Ishikawa (cell line): ENCODE measurements at regions not wholly inside any gene's neighbourhood (a gene's known extent, or its start where the extent isn't known, plus 50 kb on each side); places are given as distances from the start of the nearest gene placed in this dataset.
A peak's percentile ranks its signal among the peaks of the same experiment; 100 is the strongest.

Source experiments
- CEBPB ChIP-seq: IDR thresholded peaks from 2 replicates; pipeline ENCODE4 v1.6.1; 2012
- CREB1 ChIP-seq: IDR thresholded peaks from 2 replicates; pipeline ENCODE4 v1.6.1; 2012; ENCODE audit warnings: low read depth
- EGR1 ChIP-seq: IDR thresholded peaks from 2 replicates; pipeline ENCODE4 v1.6.1; 2012
- EP300 ChIP-seq: IDR thresholded peaks from 2 replicates; pipeline ENCODE4 v1.6.1; 2012; ENCODE audit warnings: borderline replicate concordance
- FOXM1 ChIP-seq: IDR thresholded peaks from 2 replicates; pipeline ENCODE4 v1.6.1; 2012; ENCODE audit warnings: low read depth, borderline replicate concordance
- MAX ChIP-seq: IDR thresholded peaks from 2 replicates; pipeline ENCODE4 v1.6.1; 2012
- NFIC ChIP-seq: IDR thresholded peaks from 2 replicates; pipeline ENCODE4 v1.6.1; 2012
- RAD21 ChIP-seq: IDR thresholded peaks from 2 replicates; pipeline ENCODE4 v1.6.1; 2012; ENCODE audit warnings: low read depth
- REST ChIP-seq: IDR thresholded peaks from 2 replicates; pipeline ENCODE4 v1.6.1; 2012; ENCODE audit warnings: low read depth, mild to moderate bottlenecking
- TAF1 ChIP-seq: IDR thresholded peaks from 2 replicates; pipeline ENCODE4 v1.6.1; 2012; ENCODE audit warnings: low read depth, mild to moderate bottlenecking
- TCF12 ChIP-seq: IDR thresholded peaks from 2 replicates; pipeline ENCODE4 v1.6.1; 2012; ENCODE audit warnings: low read depth
- TEAD4 ChIP-seq: IDR thresholded peaks from 2 replicates; pipeline ENCODE4 v1.6.1; 2012
- YY1 ChIP-seq: IDR thresholded peaks from 2 replicates; pipeline ENCODE4 v1.6.1; 2012; ENCODE audit warnings: low read depth
- ZBTB7A ChIP-seq: IDR thresholded peaks from 2 replicates; pipeline ENCODE4 v1.6.1; 2012; ENCODE audit warnings: low read depth
- TF ChIP-seq, protein P1 (sequence below): IDR thresholded peaks from 2 replicates; pipeline ENCODE4 v1.6.1; 2012

DNA sequence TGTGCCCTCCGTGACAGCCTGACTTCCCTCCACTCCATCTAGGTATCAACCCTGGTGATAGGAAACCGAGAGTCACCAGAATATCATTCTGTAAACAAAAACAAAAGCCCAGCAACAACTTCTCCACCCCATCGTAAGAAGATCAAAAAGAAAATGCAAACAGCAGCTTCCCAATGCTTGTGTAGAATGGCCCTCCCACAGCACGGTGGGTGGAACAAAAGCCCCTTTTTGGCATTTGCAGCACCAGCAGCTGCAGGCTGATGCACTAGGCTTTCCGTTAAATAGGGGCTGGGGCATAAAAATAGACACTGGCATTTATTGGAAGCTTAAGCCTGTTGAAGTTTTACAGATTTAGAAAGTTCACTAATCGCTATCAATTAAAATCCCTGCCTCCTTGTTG is 513.0 kb downstream of the GALR1 start:
- no peak for TF ChIP-seq ZBTB7A
- no peak for TF ChIP-seq TAF1
- no peak for TF ChIP-seq EGR1
- TF ChIP-seq FOXM1 = no peak
- TF ChIP-seq, protein P1, sequence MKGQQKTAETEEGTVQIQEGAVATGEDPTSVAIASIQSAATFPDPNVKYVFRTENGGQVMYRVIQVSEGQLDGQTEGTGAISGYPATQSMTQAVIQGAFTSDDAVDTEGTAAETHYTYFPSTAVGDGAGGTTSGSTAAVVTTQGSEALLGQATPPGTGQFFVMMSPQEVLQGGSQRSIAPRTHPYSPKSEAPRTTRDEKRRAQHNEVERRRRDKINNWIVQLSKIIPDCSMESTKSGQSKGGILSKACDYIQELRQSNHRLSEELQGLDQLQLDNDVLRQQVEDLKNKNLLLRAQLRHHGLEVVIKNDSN = no peak
- no peak for TF ChIP-seq NFIC
- no peak for TF ChIP-seq CREB1
- no peak for TF ChIP-seq YY1
- TF ChIP-seq TCF12 = no peak
- no peak for TF ChIP-seq EP300

DNA sequence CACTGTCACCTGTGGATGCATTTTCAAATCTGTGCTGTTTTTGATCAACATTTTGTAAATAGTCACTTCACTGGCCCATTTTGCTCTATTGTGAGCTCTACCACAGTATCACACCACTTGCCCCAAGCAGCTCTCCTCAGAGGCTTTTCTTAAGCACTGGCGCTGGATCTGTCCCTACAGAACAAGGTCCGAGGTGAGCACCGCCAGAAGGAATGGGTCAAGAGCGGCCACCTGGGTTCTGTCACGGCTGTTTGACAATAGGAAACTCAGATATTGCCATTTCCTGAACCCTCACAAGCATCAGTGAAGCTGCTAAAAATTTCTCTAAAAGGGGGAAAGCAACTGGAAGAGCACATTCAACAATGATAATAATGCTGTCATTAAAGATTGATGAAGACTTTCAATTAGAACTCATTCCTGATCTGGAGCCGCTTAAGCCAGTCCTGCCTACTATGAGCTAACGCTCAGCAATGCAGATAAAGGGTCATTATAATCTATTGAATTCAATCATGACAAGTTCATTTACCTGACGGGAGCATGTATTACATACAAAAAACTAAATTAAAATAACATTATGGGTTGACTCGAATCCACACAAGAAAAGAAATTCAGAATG is 514.0 kb downstream of the GALR1 start:
- no peak for TF ChIP-seq TAF1
- no peak for TF ChIP-seq CEBPB
- TF ChIP-seq FOXM1 = no peak
- no peak for TF ChIP-seq EP300
- TF ChIP-seq, protein P1 = no peak
- no peak for TF ChIP-seq YY1
- no peak for TF ChIP-seq TEAD4
- no peak for TF ChIP-seq CREB1
- no peak for TF ChIP-seq REST
- TF ChIP-seq RAD21 = no peak
- TF ChIP-seq TCF12 = no peak
- no peak for TF ChIP-seq MAX
- no peak for TF ChIP-seq NFIC
- no peak for TF ChIP-seq ZBTB7A

- TF ChIP-seq RAD21 (peak; percentile 63), ZBTB7A (no peak), EGR1 (no peak)
Observed at GRCh38 chr18:77765468-77765867, 515.8 kb downstream of the GALR1 start.

DNA sequence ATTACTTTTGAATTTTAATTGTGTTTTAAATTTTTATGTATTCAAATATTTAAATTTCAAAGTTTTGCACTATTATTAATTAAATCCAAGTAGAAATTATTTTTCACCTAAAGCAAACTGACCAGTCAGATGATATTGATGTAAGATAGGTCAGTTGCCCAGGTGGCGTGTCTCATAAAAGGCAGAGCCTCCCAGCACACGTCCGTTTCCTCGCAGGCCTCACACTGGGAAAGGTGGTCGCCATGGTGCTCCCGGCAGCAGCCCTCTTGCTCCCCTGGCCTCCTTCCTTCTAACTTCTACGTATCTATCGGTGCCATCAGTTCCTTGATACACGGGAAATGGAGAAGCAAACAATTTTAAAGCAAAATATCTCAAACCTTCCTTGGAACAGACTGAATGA is 516.8 kb downstream of the GALR1 start:
- TF ChIP-seq REST (no peak), EGR1 (no peak), CREB1 (no peak), RAD21 (no peak), YY1 (no peak), TEAD4 (no peak), ZBTB7A (no peak), EP300 (no peak), NFIC (no peak), TCF12 (no peak), CEBPB (no peak), TAF1 (no peak), FOXM1 (no peak), MAX (no peak)
- TF ChIP-seq, protein P1 = no peak

- TF ChIP-seq, protein P1 = no peak
- TF ChIP-seq FOXM1 (no peak), EP300 (no peak), NFIC (no peak), CREB1 (no peak), RAD21 (no peak), CEBPB (no peak), MAX (no peak), EGR1 (no peak), ZBTB7A (no peak), TAF1 (no peak), TCF12 (no peak), REST (no peak), TEAD4 (no peak), YY1 (no peak)
Observed at GRCh38 chr18:77772177-77772576, 522.5 kb downstream of the GALR1 start.
